G401 (cell line): ENCODE measurements at regions not wholly inside any gene's neighbourhood (a gene's known extent, or its start where the extent isn't known, plus 50 kb on each side); places are given as distances from the start of the nearest gene placed in this dataset.

Experiments
- DNase-seq: peaks from one replicate; pipeline ENCODE4 v3.0.0-alpha.2; 2015; ENCODE audit warnings: low spot score
- in situ Hi-C: cut with HindIII; loops from 2 replicates; pipeline ENCODE4 v1.10.0; 2016; ENCODE audit warnings: low sequenced_read_pairs, mixed read lengths

DNA sequence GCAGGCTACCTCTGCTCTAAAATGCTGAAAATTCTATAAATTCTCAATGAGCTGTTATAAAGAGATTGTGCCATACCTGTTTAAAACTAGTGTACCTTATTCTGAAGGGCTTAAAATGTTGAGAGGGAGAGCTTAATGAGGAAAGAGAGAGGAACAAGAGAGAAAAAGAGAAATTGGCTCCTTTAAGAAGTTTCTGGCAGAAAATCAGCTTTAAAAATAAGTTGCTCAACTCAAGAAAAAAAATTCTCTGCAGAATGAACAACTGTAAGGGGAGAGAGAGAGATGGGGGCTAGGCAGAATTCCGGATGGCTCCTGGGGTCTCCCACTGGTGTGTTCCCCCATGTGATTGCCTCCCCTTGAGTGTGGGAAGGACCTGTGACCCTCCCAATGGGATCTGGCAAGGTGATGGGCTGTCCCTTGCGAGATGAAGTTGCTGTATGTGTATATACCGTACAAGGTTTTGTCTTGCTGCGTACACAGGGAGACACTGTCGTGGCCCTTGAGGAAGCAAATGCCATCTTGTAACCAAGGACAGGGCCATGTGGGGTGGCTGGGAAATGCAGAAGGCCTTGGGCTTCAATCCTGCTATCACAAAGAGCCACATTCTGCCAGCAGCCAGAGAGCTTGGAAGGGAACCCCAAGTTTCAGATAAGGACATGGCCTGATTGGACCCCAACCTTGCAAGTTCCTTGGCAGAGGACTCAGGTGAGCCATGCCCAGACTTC is 64.3 kb upstream of the S1PR3 start:
- no peak for DNase-seq
- in situ Hi-C loops, result no loop called here

DNA sequence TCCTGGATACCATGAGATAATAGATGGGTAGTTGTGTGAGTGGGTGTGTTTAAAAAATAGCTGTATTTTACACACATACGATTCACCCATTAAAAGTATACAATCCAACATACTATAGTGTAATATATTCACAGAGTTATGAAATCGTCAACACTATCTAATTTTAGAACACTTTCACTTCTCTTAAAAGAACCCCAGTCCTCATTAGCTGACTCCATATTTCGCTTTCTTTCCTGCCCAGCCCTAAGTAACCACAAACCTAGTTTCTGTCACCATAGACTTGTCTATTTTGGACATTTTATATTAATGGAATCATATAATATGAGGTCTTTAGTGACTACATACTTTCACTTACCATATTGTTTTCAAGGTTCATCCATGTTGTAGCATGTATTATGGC is 63.8 kb upstream of the S1PR3 start:
- in situ Hi-C loops, result no loop called here
- no peak for DNase-seq

DNA sequence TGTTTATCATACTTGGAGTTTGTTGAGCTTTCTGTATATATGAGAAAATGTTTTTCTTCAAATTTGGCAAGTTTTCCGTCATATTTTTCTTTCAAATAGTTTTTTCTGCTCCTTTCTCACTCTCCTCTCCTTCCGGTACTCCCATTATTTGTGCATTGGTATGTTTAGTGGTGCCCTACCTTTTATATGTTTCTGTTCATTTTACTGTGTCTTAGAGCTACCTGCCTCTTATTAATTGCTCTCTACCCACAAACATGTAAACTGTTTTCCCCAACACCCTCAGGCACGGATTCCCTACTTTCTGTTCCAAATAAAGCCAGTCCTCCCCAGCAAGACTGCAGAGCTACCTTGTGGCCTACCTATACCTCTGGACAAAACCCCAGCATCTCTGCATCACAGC is 60.6 kb upstream of the S1PR3 start:
- in situ Hi-C loops, result no loop called here

DNA sequence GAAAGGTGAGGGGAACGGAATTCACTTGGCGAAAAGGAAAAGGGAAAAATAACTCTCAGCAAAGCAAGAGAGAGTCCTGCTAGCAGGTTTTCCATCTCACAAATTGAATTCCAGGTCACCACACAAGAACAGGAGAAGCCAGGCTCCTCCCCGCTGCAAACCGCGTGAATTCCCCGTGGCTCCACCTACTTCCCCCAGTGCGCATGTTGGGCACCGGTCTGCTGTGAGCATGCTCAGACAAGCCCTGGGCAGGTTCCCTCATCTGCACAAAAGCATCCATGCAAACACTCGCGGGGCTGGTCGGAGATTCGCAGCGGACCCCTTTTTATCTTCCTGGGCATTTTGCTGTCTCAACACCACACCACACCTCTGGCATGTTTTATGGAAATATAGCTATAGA is 58.5 kb upstream of the S1PR3 start:
- no peak for DNase-seq
- in situ Hi-C loops, result no loop called here

More for the DNA sequence above, 60.6 kb upstream of the S1PR3 start:
- DNase-seq, result no peak

DNA sequence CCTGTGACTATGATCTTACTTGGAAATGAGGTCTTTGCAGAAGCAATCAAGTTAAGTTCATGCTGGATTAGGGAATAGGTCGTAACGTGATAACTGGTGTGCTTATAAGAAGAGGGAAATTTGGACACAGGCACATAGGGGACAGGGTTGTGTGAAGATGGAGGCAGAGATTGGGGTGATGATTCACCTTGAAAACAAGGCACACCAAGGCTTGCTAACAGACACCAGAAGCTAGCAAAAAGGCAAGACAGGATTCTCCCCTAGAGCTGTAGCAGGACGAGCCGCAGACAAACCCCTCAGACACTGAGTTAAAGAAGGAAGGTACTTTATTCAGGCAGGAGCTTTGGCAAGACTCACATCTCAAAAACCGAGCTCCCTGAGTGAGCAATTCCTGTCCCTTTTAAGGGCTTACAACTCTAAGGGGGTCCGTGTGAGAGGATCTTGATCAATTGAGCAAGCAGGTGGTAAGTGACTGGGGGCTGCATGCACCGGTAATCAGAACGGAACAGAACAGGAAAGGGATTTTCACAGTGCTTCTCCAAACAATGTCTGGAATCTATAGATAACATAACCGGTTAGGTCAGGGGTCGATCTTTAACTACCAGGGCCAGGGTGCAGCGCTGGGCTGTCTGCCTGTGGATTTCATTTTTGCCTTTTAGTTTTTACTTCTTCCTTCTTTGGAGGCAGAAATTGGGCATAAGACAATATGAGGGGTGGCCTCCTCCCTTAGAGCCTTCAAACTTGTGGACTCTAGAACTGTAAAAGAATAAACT is 57.5 kb upstream of the S1PR3 start:
- DNase-seq, result no peak
- in situ Hi-C loops, result no loop called here

DNA sequence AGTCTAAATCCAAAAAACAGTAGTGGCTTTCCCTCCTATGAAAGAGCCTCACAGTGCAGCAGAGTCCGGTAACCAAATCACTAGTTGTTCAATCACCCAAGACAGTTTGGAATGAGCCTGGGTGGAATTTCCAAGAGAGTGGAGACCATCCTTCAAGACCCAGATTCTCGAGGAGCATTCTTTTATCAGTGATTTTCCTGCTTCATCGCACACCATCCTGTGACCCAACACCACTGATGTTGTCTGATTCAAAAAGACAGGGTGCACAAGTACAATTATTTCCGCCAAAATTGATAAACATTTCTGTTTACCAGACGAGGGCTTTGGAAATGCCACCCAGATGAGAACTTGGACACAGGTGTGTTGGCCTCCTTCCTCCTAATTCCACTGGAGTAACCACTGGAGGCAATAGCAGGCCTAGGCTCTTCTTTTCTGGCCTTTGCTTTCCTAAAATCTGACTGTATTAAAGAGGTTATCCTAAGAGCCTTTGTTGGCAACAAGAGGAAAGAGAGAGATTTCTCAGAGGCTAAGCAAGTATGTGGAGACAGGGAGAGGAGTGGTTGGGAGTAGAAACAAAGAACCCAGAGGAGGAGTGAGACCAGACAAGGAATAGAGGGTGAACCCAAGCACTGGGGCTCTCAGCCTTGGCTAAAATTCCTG is 56.3 kb upstream of the S1PR3 start:
- DNase-seq, result no peak
- in situ Hi-C loops, result no loop called here

DNA sequence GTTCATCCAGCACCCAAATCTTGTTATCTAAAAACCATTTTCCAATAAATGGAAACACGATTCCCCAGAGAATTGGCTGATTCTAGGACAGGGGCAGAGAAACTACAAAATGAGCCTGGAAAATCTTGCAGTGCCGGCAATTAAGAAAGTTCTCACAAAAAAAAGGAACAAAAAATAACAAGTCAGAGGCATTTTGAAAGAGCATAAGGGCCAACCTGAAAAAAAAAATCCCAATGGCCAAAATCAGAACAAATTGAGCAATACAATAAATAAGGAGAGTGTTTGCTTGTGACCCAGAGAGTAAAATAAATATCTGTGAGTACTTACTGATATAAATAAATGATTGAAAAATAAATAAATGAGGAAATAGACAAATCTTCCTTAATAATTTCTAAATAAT is 55.1 kb upstream of the S1PR3 start:
- in situ Hi-C loops, result no loop called here
- no peak for DNase-seq

DNA sequence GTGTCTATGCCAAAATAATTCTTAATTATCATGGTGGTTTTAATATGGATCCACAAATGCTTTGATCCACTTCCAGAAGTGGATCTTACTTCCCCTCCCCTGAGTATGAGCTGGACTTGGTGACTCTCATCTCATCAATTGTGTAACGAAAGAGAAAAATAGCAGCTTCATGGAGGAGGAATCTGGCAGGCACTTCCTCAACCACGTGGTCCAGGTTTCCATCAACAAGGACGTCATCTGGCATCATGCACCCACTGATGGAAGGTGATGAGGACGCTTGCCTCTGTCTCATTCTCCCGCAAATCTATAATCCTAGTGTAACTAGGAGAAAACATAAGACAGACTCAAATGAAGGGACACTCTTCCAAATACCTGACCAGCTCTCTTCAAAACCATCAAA is 54.6 kb upstream of the S1PR3 start:
- in situ Hi-C loops, result no loop called here
- DNase-seq, result no peak

DNA sequence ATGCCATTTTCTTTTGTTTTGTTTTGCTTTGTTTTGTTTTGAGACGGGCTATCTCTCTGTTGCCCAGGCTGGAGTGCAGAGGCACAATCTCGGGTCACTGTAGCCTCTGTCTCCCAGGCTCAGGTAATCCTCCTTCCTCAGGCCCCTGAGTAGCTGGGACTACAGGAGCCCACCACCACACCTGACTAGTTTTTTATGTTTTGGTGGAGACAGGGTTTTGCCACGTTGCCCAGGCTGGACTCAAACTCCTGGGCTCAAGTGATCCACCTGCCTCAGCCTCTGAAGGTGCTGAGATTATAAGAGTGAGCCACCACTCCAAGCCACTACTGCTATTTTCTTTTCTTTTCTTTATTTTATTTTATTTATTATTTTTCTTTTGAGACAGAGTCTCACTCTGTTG is 54.0 kb upstream of the S1PR3 start:
- in situ Hi-C loops, result no loop called here

DNA sequence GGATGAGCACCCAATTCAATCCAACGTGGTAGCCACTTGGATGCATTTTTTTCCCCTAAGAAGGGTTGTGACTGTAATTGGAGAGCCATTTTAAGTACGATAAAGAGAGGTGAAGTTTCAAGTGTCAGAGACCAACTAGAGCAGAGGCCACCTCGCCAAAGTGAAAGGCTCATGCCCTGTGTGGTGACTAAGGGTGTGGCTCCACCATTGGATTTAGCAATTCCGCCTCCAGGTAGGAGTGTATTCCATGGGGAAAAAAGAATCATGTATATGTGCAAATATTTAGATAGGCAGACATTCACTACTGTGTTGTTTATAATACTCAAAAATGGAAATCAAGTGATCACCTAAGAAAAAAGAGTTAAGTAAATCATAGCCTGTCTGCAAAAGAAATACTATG is 53.1 kb upstream of the S1PR3 start:
- DNase-seq, result no peak

More for the DNA sequence above, 54.0 kb upstream of the S1PR3 start:
- DNase-seq, result no peak

More for the DNA sequence above, 53.1 kb upstream of the S1PR3 start:
- in situ Hi-C loops, result no loop called here
